A549 (cell line): ENCODE measurements at regions not wholly inside any gene's neighbourhood (a gene's known extent, or its start where the extent isn't known, plus 50 kb on each side); places are given as distances from the start of the nearest gene placed in this dataset.

Experiments
- BCL3 ChIP-seq: fragments of >200 bp; sonication (Bioruptor Twin); formaldehyde crosslinking; IDR thresholded peaks from 3 replicates; pipeline ENCODE4 v1.6.1; 2016
- CHD4 ChIP-seq: fragments of 200-600 bp; sonication (generic); IDR thresholded peaks from 2 replicates; pipeline ENCODE4 v1.6.1; 2016; ENCODE audit warnings: antibody characterized with exemption, mild to moderate bottlenecking, borderline replicate concordance
- CTCF ChIP-seq: fragments of >200 bp; sonication (Bioruptor Twin); formaldehyde crosslinking; IDR thresholded peaks from 3 replicates; pipeline ENCODE4 v1.5.1; 2016
- GATA3 ChIP-seq: IDR thresholded peaks from 2 replicates; pipeline ENCODE4 v1.6.1; 2012; ENCODE audit warnings: borderline replicate concordance
- HMGXB4 ChIP-seq: fragments of 250-450 bp; sonication (Bioruptor Pico); IDR thresholded peaks from 2 replicates; pipeline ENCODE4 v1.5.0; 2021; ENCODE audit warnings: mild to moderate bottlenecking, moderate library complexity, borderline replicate concordance
- JUNB ChIP-seq: fragments of >200 bp; sonication (Bioruptor Twin); formaldehyde crosslinking; IDR thresholded peaks from 2 replicates; pipeline ENCODE4 v1.6.1; 2016
- KDM1A ChIP-seq: fragments of 200-600 bp; sonication (generic); IDR thresholded peaks from 2 replicates; pipeline ENCODE4 v1.6.1; 2016; ENCODE audit warnings: low read depth, mild to moderate bottlenecking
- MAFK ChIP-seq: fragments of 450-650 bp; IDR thresholded peaks from 2 replicates; pipeline ENCODE4 v1.6.1; 2014; ENCODE audit not compliant: partially characterized antibody
- MYC ChIP-seq: IDR thresholded peaks from 2 replicates; pipeline ENCODE4 v1.6.1; 2012; ENCODE audit warnings: mild to moderate bottlenecking, inconsistent platforms, low read length, improper control_type of control experiment, borderline replicate concordance
- POLR2A ChIP-seq: IDR thresholded peaks from 2 replicates; pipeline ENCODE4 v1.6.1; 2012; ENCODE audit warnings: mild to moderate bottlenecking, low read length
- RAD21 ChIP-seq, 2 experiments: fragments of >200 bp in 1 of 2; sonication (Bioruptor Twin) in 1 of 2; formaldehyde crosslinking in 1 of 2; IDR thresholded peaks in 1 of 2; conservative IDR thresholded peaks in 1 of 2; 2 replicates in 1 of 2; 3 replicates in 1 of 2; pipeline ENCODE4 v1.6.1; 2012 to 2018; ENCODE audit warnings: inconsistent platforms in 1 of 2
- SMC3 ChIP-seq: fragments of >200 bp; sonication (Bioruptor Twin); formaldehyde crosslinking; IDR thresholded peaks from 3 replicates; pipeline ENCODE4 v1.6.1; 2018; ENCODE audit warnings: inconsistent platforms
- USF2 ChIP-seq: fragments of 450-650 bp; IDR thresholded peaks from 2 replicates; pipeline ENCODE4 v1.6.1; 2014; ENCODE audit warnings: antibody characterized with exemption
- ZNF302 ChIP-seq: fragments of 250-450 bp; sonication (Bioruptor Pico); IDR thresholded peaks from 2 replicates; pipeline ENCODE4 v1.9.0; 2021; ENCODE audit warnings: inconsistent platforms, mild to moderate bottlenecking, moderate library complexity

- TF ChIP-seq CTCF (no peak), USF2 (no peak), GATA3 (no peak), JUNB (no peak), RAD21 (conservative IDR thresholded peaks at IDR 0.05 in 1 of 2, IDR thresholded peaks at IDR 0.05 in 1 of 2) (no peak), MAFK (no peak), SMC3 (no peak), MYC (no peak), KDM1A (no peak), BCL3 (no peak), ZNF302 (no peak), HMGXB4 (CRISPR knock-in tag) (no peak), POLR2A (no peak), CHD4 (no peak)
Observed at GRCh38 chrX:39692796-39693195, 405.0 kb downstream of the BCOR start.
